ENCODE measurements at regions not wholly inside any gene's neighbourhood (a gene's known extent, or its start where the extent isn't known, plus 50 kb on each side); places are given as distances from the start of the nearest gene placed in this dataset.

GRCh38 chr2:150099805-150100204 is 387.7 kb downstream of the RND3 start:
- no peak overlapping the region for H3K27ac ChIP-seq

GRCh38 chr2:150097901-150098531 is 389.5 kb downstream of the RND3 start:
- no peak for DNase-seq (ENCODE audit: low spot score in 2 of 2)
- peak in 1 of 3 experiments; percentile 23 for TF ChIP-seq CTCF (IDR thresholded peaks at IDR 0.05)
- no peaks in the 10 kb centered on the region for H3K36me3 ChIP-seq
- H3K27me3 ChIP-seq: no peaks in the 10 kb centered on the region
- H3K4me3 ChIP-seq: no peak overlapping the region
- no peaks in the 10 kb centered on the region for H3K9me3 ChIP-seq
- intact Hi-C loops (cut with DNase I): no loop called here
- H3K4me1 ChIP-seq: no peaks in the 10 kb centered on the region
- no peak overlapping the region for H3K27ac ChIP-seq

More at GRCh38 chr2:150099805-150100204, 387.7 kb downstream of the RND3 start:
- no peak for DNase-seq (ENCODE audit: low spot score in 2 of 2)
- no peaks in the 10 kb centered on the region for H3K36me3 ChIP-seq
- H3K9me3 ChIP-seq: no peaks in the 10 kb centered on the region
- no peak overlapping the region for H3K4me3 ChIP-seq
- intact Hi-C loops (cut with DNase I): no loop called here
- H3K4me1 ChIP-seq: no peaks in the 10 kb centered on the region
- H3K27me3 ChIP-seq: no peaks in the 10 kb centered on the region
- no peak for TF ChIP-seq CTCF (IDR thresholded peaks at IDR 0.05)

- no peaks in the 10 kb centered on the region for H3K9me3 ChIP-seq
- intact Hi-C loops (cut with DNase I): no loop called here
- no peak overlapping the region for H3K27ac ChIP-seq
- H3K27me3 ChIP-seq: no peaks in the 10 kb centered on the region
- no peaks in the 10 kb centered on the region for H3K36me3 ChIP-seq
- H3K4me1 ChIP-seq: no peaks in the 10 kb centered on the region
- DNase-seq (ENCODE audit: low spot score in 2 of 2): no peak
- no peak for TF ChIP-seq CTCF (IDR thresholded peaks at IDR 0.05)
- no peak overlapping the region for H3K4me3 ChIP-seq
Measured at GRCh38 chr2:150097402-150097801, 390.1 kb downstream of the RND3 start.

GRCh38 chr2:150095361-150096095 is 391.9 kb downstream of the RND3 start:
- no peak for DNase-seq (ENCODE audit: low spot score in 2 of 2)
- Histone ChIP-seq H3K9me3 (no peaks in the 10 kb centered on the region), H3K4me3 (no peak overlapping the region), H3K36me3 (no peaks in the 10 kb centered on the region), H3K27ac (no peak overlapping the region), H3K4me1 (no peaks in the 10 kb centered on the region), H3K27me3 (no peaks in the 10 kb centered on the region)
- intact Hi-C loops (cut with DNase I): no loop called here
- TF ChIP-seq CTCF (IDR thresholded peaks at IDR 0.05): no peak

- intact Hi-C loops (cut with DNase I): no loop called here
- Histone ChIP-seq H3K9me3 (no peaks in the 10 kb centered on the region), H3K4me3 (no peak overlapping the region), H3K27ac (no peak overlapping the region), H3K27me3 (no peaks in the 10 kb centered on the region), H3K36me3 (no peaks in the 10 kb centered on the region), H3K4me1 (no peaks in the 10 kb centered on the region)
- no peak for TF ChIP-seq CTCF (IDR thresholded peaks at IDR 0.05)
- DNase-seq (ENCODE audit: low spot score in 2 of 2): no peak
Measured at GRCh38 chr2:150091846-150092245, 395.6 kb downstream of the RND3 start.
